ENCODE measurements at regions not wholly inside any gene's neighbourhood (a gene's known extent, or its start where the extent isn't known, plus 50 kb on each side); places are given as distances from the start of the nearest gene placed in this dataset.

GRCh38 chr5:143692342-143692741 lies 119.6 kb upstream of the HMHB1 start:
- Histone ChIP-seq H4K20me1 (ENCODE audit: insufficient read depth, poor library complexity, severe bottlenecking) (no peaks in the 10 kb centered on the region), H3K9me3 (ENCODE audit: low read depth) (no peaks in the 10 kb centered on the region), H3K27me3 (no peaks in the 10 kb centered on the region), H3K4me2 (no peak overlapping the region), H3K9me2 (replicated peaks; ENCODE audit: insufficient read depth) (no peaks in the 10 kb centered on the region), H2AFZ (no peak overlapping the region), H3K27ac (no peak overlapping the region), H3K79me2 (no peaks in the 10 kb centered on the region), H3K4me3 (no peak overlapping the region), H3K36me3 (replicated peaks; ENCODE audit: insufficient read depth, low read depth) (no peaks in the 10 kb centered on the region), H3K4me1 (ENCODE audit: insufficient read depth) (peaks cover 3% of the 10 kb centered on the region)
- TF ChIP-seq CTCF (IDR thresholded peaks at IDR 0.05; ENCODE audit: poor library complexity): no peak
- TF ChIP-seq EZH2 (IDR thresholded peaks at IDR 0.05; ENCODE audit: borderline replicate concordance): no peak
- no peak for TF ChIP-seq EZH2phosphoT487 (IDR thresholded peaks at IDR 0.05; ENCODE audit: low read depth, severe bottlenecking, unreplicated experiment)
- WGBS (ENCODE audit: low lambda C conversion rate, missing lambda C conversion rate): 93% methylated on average over 1 of the region's 1 CpG
- DNase-seq (ENCODE audit: low spot score): no peak

GRCh38 chr5:143691945-143692290 lies 120.0 kb upstream of the HMHB1 start:
- no peak overlapping the region for H3K27ac ChIP-seq
- TF ChIP-seq CTCF (IDR thresholded peaks at IDR 0.05; ENCODE audit: poor library complexity): no peak
- no peak for TF ChIP-seq EZH2phosphoT487 (IDR thresholded peaks at IDR 0.05; ENCODE audit: low read depth, severe bottlenecking, unreplicated experiment)
- no peak for TF ChIP-seq EZH2 (IDR thresholded peaks at IDR 0.05; ENCODE audit: borderline replicate concordance)
- no peak for DNase-seq (ENCODE audit: low spot score)
- no peak overlapping the region for H3K4me3 ChIP-seq
- no peak overlapping the region for H3K4me2 ChIP-seq
- WGBS (ENCODE audit: low lambda C conversion rate, missing lambda C conversion rate): 60% methylated on average over 5 of the region's 5 CpGs
- H3K9me2 ChIP-seq (replicated peaks; ENCODE audit: insufficient read depth): no peaks in the 10 kb centered on the region
- no peaks in the 10 kb centered on the region for H3K9me3 ChIP-seq (ENCODE audit: low read depth)
- no peak overlapping the region for H2AFZ ChIP-seq
- H3K27me3 ChIP-seq: no peaks in the 10 kb centered on the region
- no peaks in the 10 kb centered on the region for H3K36me3 ChIP-seq (replicated peaks; ENCODE audit: insufficient read depth, low read depth)
- no peaks in the 10 kb centered on the region for H4K20me1 ChIP-seq (ENCODE audit: insufficient read depth, poor library complexity, severe bottlenecking)
- peaks cover 3% of the 10 kb centered on the region for H3K4me1 ChIP-seq (ENCODE audit: insufficient read depth)
- H3K79me2 ChIP-seq: no peaks in the 10 kb centered on the region

- Histone ChIP-seq H3K9me3 (ENCODE audit: low read depth) (no peaks in the 10 kb centered on the region), H3K36me3 (replicated peaks; ENCODE audit: insufficient read depth, low read depth) (no peaks in the 10 kb centered on the region), H2AFZ (no peak overlapping the region), H3K27me3 (no peaks in the 10 kb centered on the region), H3K79me2 (no peaks in the 10 kb centered on the region), H3K4me2 (no peak overlapping the region), H3K9me2 (replicated peaks; ENCODE audit: insufficient read depth) (no peaks in the 10 kb centered on the region), H3K4me1 (ENCODE audit: insufficient read depth) (peaks cover 3% of the 10 kb centered on the region), H3K4me3 (no peak overlapping the region), H4K20me1 (ENCODE audit: insufficient read depth, poor library complexity, severe bottlenecking) (no peaks in the 10 kb centered on the region), H3K27ac (no peak overlapping the region)
- no peak for DNase-seq (ENCODE audit: low spot score)
- 53% methylated on average over 3 of the region's 3 CpGs for WGBS (ENCODE audit: low lambda C conversion rate, missing lambda C conversion rate)
- TF ChIP-seq EZH2phosphoT487 (IDR thresholded peaks at IDR 0.05; ENCODE audit: low read depth, severe bottlenecking, unreplicated experiment): no peak
- TF ChIP-seq CTCF (IDR thresholded peaks at IDR 0.05; ENCODE audit: poor library complexity): no peak
- no peak for TF ChIP-seq EZH2 (IDR thresholded peaks at IDR 0.05; ENCODE audit: borderline replicate concordance)
Observed at GRCh38 chr5:143691287-143691944, 120.5 kb upstream of the HMHB1 start.

- no peak for DNase-seq (ENCODE audit: low spot score)
- Histone ChIP-seq H2AFZ (no peak overlapping the region), H3K9me2 (replicated peaks; ENCODE audit: insufficient read depth) (no peaks in the 10 kb centered on the region), H3K79me2 (no peaks in the 10 kb centered on the region), H3K4me2 (no peak overlapping the region), H3K36me3 (replicated peaks; ENCODE audit: insufficient read depth, low read depth) (no peaks in the 10 kb centered on the region), H3K27me3 (no peaks in the 10 kb centered on the region), H3K9me3 (ENCODE audit: low read depth) (no peaks in the 10 kb centered on the region), H3K27ac (no peak overlapping the region), H3K4me3 (no peak overlapping the region), H4K20me1 (ENCODE audit: insufficient read depth, poor library complexity, severe bottlenecking) (no peaks in the 10 kb centered on the region), H3K4me1 (ENCODE audit: insufficient read depth) (peaks cover 4% of the 10 kb centered on the region)
- TF ChIP-seq EZH2phosphoT487 (IDR thresholded peaks at IDR 0.05; ENCODE audit: low read depth, severe bottlenecking, unreplicated experiment): no peak
- no peak for TF ChIP-seq EZH2 (IDR thresholded peaks at IDR 0.05; ENCODE audit: borderline replicate concordance)
- TF ChIP-seq CTCF (IDR thresholded peaks at IDR 0.05; ENCODE audit: poor library complexity): no peak
Observed at GRCh38 chr5:143687604-143688003, 124.4 kb upstream of the HMHB1 start.

Measured in hepatocyte (in vitro differentiated cells).